Vagina (tissue), 2 donors: ENCODE measurements at regions not wholly inside any gene's neighbourhood (a gene's known extent, or its start where the extent isn't known, plus 50 kb on each side); places are given as distances from the start of the nearest gene placed in this dataset.

Experiments
- CTCF ChIP-seq, 3 experiments: fragments of 450-650 bp in 2 of 3; fragments of 200-600 bp in 1 of 3; sonication (generic) in 1 of 3; IDR thresholded peaks; one replicate each; pipeline ENCODE4 v1.5.1; 2017 to 2019; ENCODE audit warnings: antibody characterized with exemption in 3 of 3, mild to moderate bottlenecking in 2 of 3, moderate library complexity in 2 of 3
- POLR2A ChIP-seq, 2 donors: fragments of 450-650 bp; IDR thresholded peaks; one replicate each; pipeline ENCODE4 v1.6.1; 2017; ENCODE audit warnings: antibody characterized with exemption in 2 of 2, mild to moderate bottlenecking in 2 of 2, moderate library complexity in 2 of 2

- TF ChIP-seq POLR2A (IDR thresholded peaks at IDR 0.05) (no peak), CTCF (IDR thresholded peaks at IDR 0.05) (no peak)
Measured at GRCh38 chr3:6622260-6622659, 238.7 kb upstream of the GRM7 start.
